Fibroblast of lung (primary cell): ENCODE measurements at regions not wholly inside any gene's neighbourhood (a gene's known extent, or its start where the extent isn't known, plus 50 kb on each side); places are given as distances from the start of the nearest gene placed in this dataset.

Experiments
- DNase-seq, 2 donors: peaks; one replicate each; pipeline versions ENCODE4 v3.0.0 to v3.0.0-alpha.2; 2010; ENCODE audit warnings: low read depth in 2 of 2
- H2AFZ ChIP-seq: 2 replicates; pipeline ENCODE4 v1.5.1; 2012; ENCODE audit warnings: low read length, control low read depth, inconsistent platforms
- H3K27ac ChIP-seq: 2 replicates; pipeline ENCODE4 v1.5.1; 2011; ENCODE audit warnings: low read length, control low read depth; ENCODE audit not compliant: insufficient read depth
- H3K27me3 ChIP-seq: 2 replicates; pipeline ENCODE4 v1.5.1; 2011; ENCODE audit warnings: mild to moderate bottlenecking, low read length; ENCODE audit not compliant: control insufficient read depth, insufficient read depth
- H3K36me3 ChIP-seq: 2 replicates; pipeline ENCODE4 v1.5.1; 2011; ENCODE audit warnings: low read length; ENCODE audit not compliant: control insufficient read depth, insufficient read depth
- H3K4me1 ChIP-seq: 2 replicates; pipeline ENCODE4 v1.5.1; 2011; ENCODE audit warnings: low read length; ENCODE audit not compliant: control insufficient read depth, insufficient read depth; ENCODE audit errors: extremely low read depth
- H3K4me2 ChIP-seq: 2 replicates; pipeline ENCODE4 v1.5.1; 2011; ENCODE audit warnings: low read length, control low read depth; ENCODE audit not compliant: insufficient read depth; ENCODE audit errors: extremely low read depth
- H3K4me3 ChIP-seq, 4 experiments: fragments of 200-600 bp in 1 of 4; sonication (generic) in 1 of 4; replicated peaks in 1 of 4; 2 replicates each; pipeline ENCODE4 v1.5.1; 2011 to 2016; ENCODE audit warnings: low read length in 4 of 4, low read depth in 3 of 4, mild to moderate bottlenecking in 3 of 4, control low read depth in 2 of 4, inconsistent platforms in 1 of 4, mixed read lengths in 1 of 4; ENCODE audit not compliant: insufficient read depth in 1 of 4; ENCODE audit errors: control extremely low read depth in 1 of 4
- H3K79me2 ChIP-seq: 2 replicates; pipeline ENCODE4 v1.5.1; 2012; ENCODE audit warnings: mild to moderate bottlenecking, low read length, inconsistent platforms; ENCODE audit not compliant: control insufficient read depth, insufficient read depth
- H3K9ac ChIP-seq: 2 replicates; pipeline ENCODE4 v1.5.1; 2011; ENCODE audit warnings: mild to moderate bottlenecking, low read length, control low read depth; ENCODE audit not compliant: insufficient read depth
- H3K9me3 ChIP-seq: 2 replicates; pipeline ENCODE4 v1.5.1; 2012; ENCODE audit warnings: low read depth, low read length; ENCODE audit not compliant: control insufficient read depth, insufficient read depth
- H4K20me1 ChIP-seq: 2 replicates; pipeline ENCODE4 v1.5.1; 2011; ENCODE audit warnings: low read length; ENCODE audit not compliant: control insufficient read depth, insufficient read depth; ENCODE audit errors: extremely low read depth
- CTCF ChIP-seq, 2 donors: IDR thresholded peaks in 1 of 2; conservative IDR thresholded peaks in 1 of 2; 1 replicate in 1 of 2; 2 replicates in 1 of 2; pipeline ENCODE4 v1.5.1; 2011 to 2012; ENCODE audit warnings: low read length in 2 of 2, control low read depth in 1 of 2, inconsistent platforms in 1 of 2, low read depth in 1 of 2, mild to moderate bottlenecking in 1 of 2
- EZH2 ChIP-seq: IDR thresholded peaks from 2 replicates; pipeline ENCODE4 v1.5.1; 2012; ENCODE audit warnings: low read length, control low read depth, mild to moderate bottlenecking; ENCODE audit errors: missing control alignments

GRCh38 chr5:67488885-67489284 is 292.3 kb upstream of the CD180 start:
- no peaks in the 10 kb centered on the region for H3K9me3 ChIP-seq
- no peak for DNase-seq
- no peaks in the 10 kb centered on the region for H3K36me3 ChIP-seq
- no peak overlapping the region for H3K4me3 ChIP-seq
- TF ChIP-seq EZH2, result no peak
- no peak overlapping the region for H3K9ac ChIP-seq
- no peak overlapping the region for H3K4me2 ChIP-seq
- peak overlapping the region; percentile 15 for H2AFZ ChIP-seq
- no peaks in the 10 kb centered on the region for H3K4me1 ChIP-seq
- H4K20me1 ChIP-seq, result no peaks in the 10 kb centered on the region
- H3K79me2 ChIP-seq, result no peaks in the 10 kb centered on the region
- H3K27me3 ChIP-seq, result no peaks in the 10 kb centered on the region
- H3K27ac ChIP-seq, result no peak overlapping the region

- H3K9ac ChIP-seq, result no peak overlapping the region
- DNase-seq, result no peak
Observed at GRCh38 chr5:67487862-67488261, 291.3 kb upstream of the CD180 start.

GRCh38 chr5:67483453-67484030 is 286.9 kb upstream of the CD180 start:
- H3K9me3 ChIP-seq, result no peaks in the 10 kb centered on the region
- TF ChIP-seq CTCF (conservative IDR thresholded peaks at IDR 0.05 in 1 of 2, IDR thresholded peaks at IDR 0.05 in 1 of 2; ENCODE audit: low read depth in 1 of 2, low read length in 2 of 2) (no peak), EZH2 (no peak)
- no peaks in the 10 kb centered on the region for H3K4me1 ChIP-seq
- no peak overlapping the region for H3K27ac ChIP-seq
- H4K20me1 ChIP-seq, result no peaks in the 10 kb centered on the region
- H3K4me3 ChIP-seq, result no peak overlapping the region
- H3K36me3 ChIP-seq, result no peaks in the 10 kb centered on the region
- no peak overlapping the region for H3K4me2 ChIP-seq
- DNase-seq, result peak in 1 of 2 donors; percentile 35
- H3K79me2 ChIP-seq, result no peaks in the 10 kb centered on the region
- no peak overlapping the region for H2AFZ ChIP-seq
- H3K27me3 ChIP-seq, result no peaks in the 10 kb centered on the region
- H3K9ac ChIP-seq, result no peak overlapping the region

More at GRCh38 chr5:67487862-67488261, 291.3 kb upstream of the CD180 start:
- no peak overlapping the region for H3K4me3 ChIP-seq
- no peak overlapping the region for H3K4me2 ChIP-seq
- no peaks in the 10 kb centered on the region for H3K4me1 ChIP-seq
- H3K36me3 ChIP-seq, result no peaks in the 10 kb centered on the region
- no peaks in the 10 kb centered on the region for H3K9me3 ChIP-seq
- no peaks in the 10 kb centered on the region for H3K27me3 ChIP-seq
- TF ChIP-seq EZH2 (no peak), CTCF (conservative IDR thresholded peaks at IDR 0.05 in 1 of 2, IDR thresholded peaks at IDR 0.05 in 1 of 2; ENCODE audit: low read depth in 1 of 2, low read length in 2 of 2) (no peak)
- H3K79me2 ChIP-seq, result no peaks in the 10 kb centered on the region
- H4K20me1 ChIP-seq, result no peaks in the 10 kb centered on the region
- H3K27ac ChIP-seq, result no peak overlapping the region
- H2AFZ ChIP-seq, result no peak overlapping the region
